ENCODE measurements at regions not wholly inside any gene's neighbourhood (a gene's known extent, or its start where the extent isn't known, plus 50 kb on each side); places are given as distances from the start of the nearest gene placed in this dataset.
"Not testable (repeated sequence)": the region's sequence is repeated elsewhere in the genome, so short reads cannot be mapped to it uniquely, and the experiment has no call there.

- DNase-seq (ENCODE audit: low read depth in 2 of 2), result no peak
These were observed 363.3 kb downstream of the TYW1 start for GRCh38 chr7:67359900-67360299.

GRCh38 chr7:67361150-67361549 lies 364.5 kb downstream of the TYW1 start:
- DNase-seq (ENCODE audit: low read depth in 2 of 2), result no peak

GRCh38 chr7:67364441-67365017 lies 367.9 kb downstream of the TYW1 start:
- DNase-seq (ENCODE audit: low read depth in 2 of 2), result no peak

GRCh38 chr7:67371429-67372305 lies 375.0 kb downstream of the TYW1 start:
- peak in 1 of 2 donors; percentile 9 for DNase-seq (ENCODE audit: low read depth in 2 of 2)

GRCh38 chr7:67373389-67373788 lies 376.8 kb downstream of the TYW1 start:
- DNase-seq (ENCODE audit: low read depth in 2 of 2), result not testable (repeated sequence)

- no peak for DNase-seq (ENCODE audit: low read depth in 2 of 2)
These were observed 378.8 kb downstream of the TYW1 start for GRCh38 chr7:67375427-67375826.

- peak; percentile 12 to 31 for DNase-seq (ENCODE audit: low read depth in 2 of 2)
These were observed 381.6 kb downstream of the TYW1 start for GRCh38 chr7:67377939-67378862.

- DNase-seq (ENCODE audit: low read depth in 2 of 2), result no peak
These were observed 383.7 kb downstream of the TYW1 start for GRCh38 chr7:67380326-67380725.

GRCh38 chr7:67380858-67381257 lies 384.2 kb downstream of the TYW1 start:
- no peak for DNase-seq (ENCODE audit: low read depth in 2 of 2)

- DNase-seq (ENCODE audit: low read depth in 2 of 2), result no peak
These were observed 391.2 kb downstream of the TYW1 start for GRCh38 chr7:67387851-67388250.

- DNase-seq (ENCODE audit: low read depth in 2 of 2), result no peak
These were observed 394.5 kb downstream of the TYW1 start for GRCh38 chr7:67391168-67391567.

- DNase-seq (ENCODE audit: low read depth in 2 of 2), result no peak
These were observed 396.2 kb downstream of the TYW1 start for GRCh38 chr7:67392596-67393438.

GRCh38 chr7:67393903-67394302 lies 397.3 kb downstream of the TYW1 start:
- DNase-seq (ENCODE audit: low read depth in 2 of 2), result no peak

- DNase-seq (ENCODE audit: low read depth in 2 of 2), result no peak
These were observed 402.3 kb downstream of the TYW1 start for GRCh38 chr7:67398916-67399315.

- no peak for DNase-seq (ENCODE audit: low read depth in 2 of 2)
These were observed 404.9 kb downstream of the TYW1 start for GRCh38 chr7:67401492-67401891.

GRCh38 chr7:67402280-67402679 lies 405.6 kb downstream of the TYW1 start:
- no peak for DNase-seq (ENCODE audit: low read depth in 2 of 2)

- no peak for DNase-seq (ENCODE audit: low read depth in 2 of 2)
These were observed 410.3 kb downstream of the TYW1 start for GRCh38 chr7:67406976-67407375.

GRCh38 chr7:67407392-67408071 lies 410.9 kb downstream of the TYW1 start:
- no peak for DNase-seq (ENCODE audit: low read depth in 2 of 2)

- no peak for DNase-seq (ENCODE audit: low read depth in 2 of 2)
These were observed 411.5 kb downstream of the TYW1 start for GRCh38 chr7:67408109-67408508.

- no peak for DNase-seq (ENCODE audit: low read depth in 2 of 2)
These were observed 417.0 kb downstream of the TYW1 start for GRCh38 chr7:67413670-67414069.

GRCh38 chr7:67414858-67415257 lies 418.2 kb downstream of the TYW1 start:
- DNase-seq (ENCODE audit: low read depth in 2 of 2), result no peak
